ENCODE measurements at regions not wholly inside any gene's neighbourhood (a gene's known extent, or its start where the extent isn't known, plus 50 kb on each side); places are given as distances from the start of the nearest gene placed in this dataset.

GRCh38 chr2:217158928-217159327, 299.1 kb upstream of the TNP1 start:
- TF ChIP-seq, protein P1, sequence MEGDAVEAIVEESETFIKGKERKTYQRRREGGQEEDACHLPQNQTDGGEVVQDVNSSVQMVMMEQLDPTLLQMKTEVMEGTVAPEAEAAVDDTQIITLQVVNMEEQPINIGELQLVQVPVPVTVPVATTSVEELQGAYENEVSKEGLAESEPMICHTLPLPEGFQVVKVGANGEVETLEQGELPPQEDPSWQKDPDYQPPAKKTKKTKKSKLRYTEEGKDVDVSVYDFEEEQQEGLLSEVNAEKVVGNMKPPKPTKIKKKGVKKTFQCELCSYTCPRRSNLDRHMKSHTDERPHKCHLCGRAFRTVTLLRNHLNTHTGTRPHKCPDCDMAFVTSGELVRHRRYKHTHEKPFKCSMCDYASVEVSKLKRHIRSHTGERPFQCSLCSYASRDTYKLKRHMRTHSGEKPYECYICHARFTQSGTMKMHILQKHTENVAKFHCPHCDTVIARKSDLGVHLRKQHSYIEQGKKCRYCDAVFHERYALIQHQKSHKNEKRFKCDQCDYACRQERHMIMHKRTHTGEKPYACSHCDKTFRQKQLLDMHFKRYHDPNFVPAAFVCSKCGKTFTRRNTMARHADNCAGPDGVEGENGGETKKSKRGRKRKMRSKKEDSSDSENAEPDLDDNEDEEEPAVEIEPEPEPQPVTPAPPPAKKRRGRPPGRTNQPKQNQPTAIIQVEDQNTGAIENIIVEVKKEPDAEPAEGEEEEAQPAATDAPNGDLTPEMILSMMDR (IDR thresholded peaks at IDR 0.05 in 2 of 3, conservative IDR thresholded peaks at IDR 0.05 in 1 of 3; ENCODE audit: control insufficient read depth in 2 of 3, extremely low read depth in 1 of 3, insufficient read depth in 1 of 3, low read depth in 3 of 3, low read length in 3 of 3) = no peak
- TF ChIP-seq POLR2A (IDR thresholded peaks at IDR 0.05; ENCODE audit: low read depth, low read length) (no peak), SREBF2 (IDR thresholded peaks at IDR 0.05; ENCODE audit: low read length) (no peak), NRF1 (conservative IDR thresholded peaks at IDR 0.05; ENCODE audit: low read depth, low read length) (no peak)

Data from GM12878 (cell line).